Choroid plexus epithelial cell (primary cell): ENCODE measurements at regions not wholly inside any gene's neighbourhood (a gene's known extent, or its start where the extent isn't known, plus 50 kb on each side); places are given as distances from the start of the nearest gene placed in this dataset.
"Not testable (repeated sequence)": the region's sequence is repeated elsewhere in the genome, so short reads cannot be mapped to it uniquely, and the experiment has no call there.

Source experiments
- DNase-seq: peaks from one replicate; pipeline ENCODE4 v3.0.0-alpha.2; 2010; ENCODE audit warnings: low read depth
- H3K4me3 ChIP-seq: 2 replicates; pipeline ENCODE4 v1.5.1; 2011; ENCODE audit warnings: low read depth, mild to moderate bottlenecking, control low read depth, low read length, moderate library complexity
- TF ChIP-seq, protein P1 (sequence below): conservative IDR thresholded peaks from 2 replicates; pipeline ENCODE4 v1.5.1; 2011; ENCODE audit warnings: low read depth, mild to moderate bottlenecking, control low read depth, inconsistent platforms, low read length, moderate library complexity

DNA sequence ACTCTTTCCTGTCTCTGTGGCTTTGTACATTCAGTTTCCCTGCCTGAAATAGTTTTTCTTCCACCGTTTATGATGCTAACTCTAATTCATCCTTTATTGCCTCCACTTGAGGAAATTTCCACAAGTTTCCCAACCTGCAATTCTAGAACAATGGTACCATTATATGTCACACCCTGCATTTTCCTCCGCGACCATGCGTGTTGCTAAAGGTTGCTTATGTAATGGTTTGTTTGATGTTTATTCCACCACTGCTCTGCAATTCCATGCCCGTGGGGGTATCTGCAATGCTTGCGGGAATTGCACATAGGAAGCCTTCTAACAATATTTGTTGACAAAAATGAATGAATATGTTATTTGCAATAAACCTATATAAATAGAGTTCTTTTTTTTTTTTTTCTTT, 69.5 kb upstream of the ST8SIA6 start:
- no peak for DNase-seq

GRCh38 chr10:17523246-17523753, 68.9 kb upstream of the ST8SIA6 start:
- H3K4me3 ChIP-seq = no peak overlapping the region
- no peak for DNase-seq
- TF ChIP-seq, protein P1, sequence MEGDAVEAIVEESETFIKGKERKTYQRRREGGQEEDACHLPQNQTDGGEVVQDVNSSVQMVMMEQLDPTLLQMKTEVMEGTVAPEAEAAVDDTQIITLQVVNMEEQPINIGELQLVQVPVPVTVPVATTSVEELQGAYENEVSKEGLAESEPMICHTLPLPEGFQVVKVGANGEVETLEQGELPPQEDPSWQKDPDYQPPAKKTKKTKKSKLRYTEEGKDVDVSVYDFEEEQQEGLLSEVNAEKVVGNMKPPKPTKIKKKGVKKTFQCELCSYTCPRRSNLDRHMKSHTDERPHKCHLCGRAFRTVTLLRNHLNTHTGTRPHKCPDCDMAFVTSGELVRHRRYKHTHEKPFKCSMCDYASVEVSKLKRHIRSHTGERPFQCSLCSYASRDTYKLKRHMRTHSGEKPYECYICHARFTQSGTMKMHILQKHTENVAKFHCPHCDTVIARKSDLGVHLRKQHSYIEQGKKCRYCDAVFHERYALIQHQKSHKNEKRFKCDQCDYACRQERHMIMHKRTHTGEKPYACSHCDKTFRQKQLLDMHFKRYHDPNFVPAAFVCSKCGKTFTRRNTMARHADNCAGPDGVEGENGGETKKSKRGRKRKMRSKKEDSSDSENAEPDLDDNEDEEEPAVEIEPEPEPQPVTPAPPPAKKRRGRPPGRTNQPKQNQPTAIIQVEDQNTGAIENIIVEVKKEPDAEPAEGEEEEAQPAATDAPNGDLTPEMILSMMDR = no peak

More for the DNA sequence above, 69.5 kb upstream of the ST8SIA6 start:
- no peak overlapping the region for H3K4me3 ChIP-seq
- TF ChIP-seq, protein P1 = no peak

- not testable (repeated sequence) for DNase-seq, H3K4me3 ChIP-seq
These were observed 67.9 kb upstream of the ST8SIA6 start for GRCh38 chr10:17522269-17522668.

GRCh38 chr10:17519457-17519856, 65.1 kb upstream of the ST8SIA6 start:
- TF ChIP-seq, protein P1 = no peak
- no peak overlapping the region for H3K4me3 ChIP-seq
- DNase-seq = no peak

- TF ChIP-seq, protein P1 = no peak
- DNase-seq = no peak
These were observed 63.9 kb upstream of the ST8SIA6 start for GRCh38 chr10:17518338-17518737.

DNA sequence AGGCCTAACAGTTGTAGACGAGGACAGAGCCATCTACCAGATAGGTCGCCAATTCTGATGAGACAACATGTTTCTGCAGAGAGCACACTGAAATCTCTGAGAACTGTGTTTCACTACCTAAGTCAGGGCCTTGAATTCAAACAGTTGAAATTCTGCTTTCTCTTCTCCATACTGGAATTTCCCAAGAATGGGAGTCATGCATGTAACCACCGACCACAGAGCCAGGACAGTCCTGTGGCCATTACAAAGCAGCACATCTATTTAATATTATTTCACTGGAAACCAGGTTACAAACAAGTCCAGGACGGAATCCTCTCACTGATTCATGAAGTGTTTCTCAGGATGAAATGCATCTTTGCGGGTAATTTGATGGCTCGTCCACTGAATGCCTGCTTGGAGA, 62.0 kb upstream of the ST8SIA6 start:
- no peak overlapping the region for H3K4me3 ChIP-seq
- TF ChIP-seq, protein P1 = no peak
- peak; percentile 9 for DNase-seq

More at GRCh38 chr10:17518338-17518737, 63.9 kb upstream of the ST8SIA6 start:
- H3K4me3 ChIP-seq = no peak overlapping the region

DNA sequence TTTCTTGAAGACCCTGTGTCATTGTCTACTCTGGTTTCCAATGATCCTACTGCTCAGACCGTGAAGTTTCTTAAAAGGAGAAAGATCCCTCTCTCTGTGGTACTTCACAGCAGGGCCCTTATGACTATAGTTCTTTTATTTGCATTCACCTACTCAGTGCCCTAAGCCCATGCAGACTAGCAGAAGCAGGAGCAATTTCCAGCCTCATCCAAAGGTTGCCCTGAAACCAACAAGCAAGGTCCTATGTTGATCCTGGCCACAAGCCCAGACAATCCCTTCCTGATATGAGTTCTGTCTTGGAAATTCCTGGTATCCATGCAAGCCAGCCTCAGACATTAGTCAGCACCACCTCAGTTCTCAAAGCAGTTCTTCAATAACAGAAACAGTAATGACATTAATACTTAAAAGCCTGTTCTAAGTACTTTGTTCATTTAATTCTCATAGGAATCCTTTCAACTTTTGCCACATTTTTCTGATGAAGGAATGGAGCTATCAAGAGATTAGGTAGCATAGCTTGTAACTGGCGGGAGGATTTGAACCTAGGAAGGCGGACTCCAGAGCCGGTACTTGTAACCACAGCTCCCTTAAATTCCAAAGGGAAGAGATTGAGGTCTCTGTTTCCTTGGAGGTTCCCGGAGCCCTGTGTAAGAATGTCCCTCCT, 58.1 kb upstream of the ST8SIA6 start:
- DNase-seq = peak; percentile 93
- TF ChIP-seq, protein P1 = no peak
- no peak overlapping the region for H3K4me3 ChIP-seq
